ENCODE measurements at regions not wholly inside any gene's neighbourhood (a gene's known extent, or its start where the extent isn't known, plus 50 kb on each side); places are given as distances from the start of the nearest gene placed in this dataset.
A peak's percentile ranks its signal among the peaks of the same experiment; 100 is the strongest.

DNA sequence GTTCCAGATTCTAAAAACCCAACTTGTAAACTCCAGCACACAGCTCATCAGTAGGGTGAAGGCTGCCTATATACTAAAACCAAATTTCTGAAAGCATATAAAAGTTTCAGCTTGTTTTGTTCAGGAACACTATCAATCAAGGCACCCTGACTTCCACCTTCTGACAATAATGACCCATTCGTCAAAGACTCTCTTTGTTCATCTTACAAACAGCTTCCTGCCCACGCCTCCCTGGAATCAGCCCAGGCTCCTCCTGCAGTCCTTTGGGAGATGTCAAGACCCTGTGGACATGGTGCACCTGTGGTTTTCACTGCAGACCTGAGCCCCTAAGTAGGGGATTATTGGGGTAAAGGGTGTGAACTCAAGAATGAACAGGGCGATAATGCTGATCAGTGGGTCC lies 178.9 kb upstream of the CAMK1G start:
- CTCF ChIA-PET = interaction anchor here (0.7 kb wide), 1 partner anchor 50 kb away, joined by 3 read pairs; no protein-coding TSS in a partner anchor
- no peak for DNase-seq
- H3K4me3 Mint-ChIP-seq = no peak overlapping the region

DNA sequence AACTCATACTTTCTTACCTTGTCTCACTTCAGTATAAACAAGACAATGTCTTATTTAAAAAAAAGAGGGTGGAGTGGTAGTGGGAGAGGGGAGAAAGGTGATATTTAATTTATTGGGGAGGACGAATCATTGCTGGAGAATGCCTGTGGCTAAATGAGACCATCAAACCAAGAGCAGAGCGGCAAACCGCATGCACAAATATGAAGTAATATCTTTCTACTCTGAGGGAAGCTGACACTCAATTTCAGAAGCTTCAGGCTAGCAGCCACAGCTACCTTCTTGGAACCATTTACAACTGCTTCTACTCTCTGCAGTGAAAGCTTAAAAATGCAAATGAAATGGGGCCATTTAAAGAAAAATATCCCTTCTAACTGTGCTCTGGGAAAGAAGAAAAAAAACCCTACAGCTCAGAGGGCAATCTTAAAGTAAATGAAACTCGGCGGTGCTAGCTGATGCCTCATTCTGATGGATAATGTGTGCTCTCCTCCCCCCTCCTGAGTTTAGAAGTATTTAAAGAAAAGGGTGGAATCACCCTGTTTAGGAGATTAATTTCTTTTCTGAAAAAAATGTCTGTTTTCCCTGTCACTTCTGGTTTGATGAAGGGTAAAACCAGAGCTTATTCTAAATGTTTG lies 178.2 kb upstream of the CAMK1G start:
- ChIA-PET POLR2A (no interaction called here), CTCF (interaction anchor here (0.7 kb wide), 1 partner anchor 51 kb away, joined by 3 read pairs; no protein-coding TSS in a partner anchor)
- TF ChIP-seq, protein P1, sequence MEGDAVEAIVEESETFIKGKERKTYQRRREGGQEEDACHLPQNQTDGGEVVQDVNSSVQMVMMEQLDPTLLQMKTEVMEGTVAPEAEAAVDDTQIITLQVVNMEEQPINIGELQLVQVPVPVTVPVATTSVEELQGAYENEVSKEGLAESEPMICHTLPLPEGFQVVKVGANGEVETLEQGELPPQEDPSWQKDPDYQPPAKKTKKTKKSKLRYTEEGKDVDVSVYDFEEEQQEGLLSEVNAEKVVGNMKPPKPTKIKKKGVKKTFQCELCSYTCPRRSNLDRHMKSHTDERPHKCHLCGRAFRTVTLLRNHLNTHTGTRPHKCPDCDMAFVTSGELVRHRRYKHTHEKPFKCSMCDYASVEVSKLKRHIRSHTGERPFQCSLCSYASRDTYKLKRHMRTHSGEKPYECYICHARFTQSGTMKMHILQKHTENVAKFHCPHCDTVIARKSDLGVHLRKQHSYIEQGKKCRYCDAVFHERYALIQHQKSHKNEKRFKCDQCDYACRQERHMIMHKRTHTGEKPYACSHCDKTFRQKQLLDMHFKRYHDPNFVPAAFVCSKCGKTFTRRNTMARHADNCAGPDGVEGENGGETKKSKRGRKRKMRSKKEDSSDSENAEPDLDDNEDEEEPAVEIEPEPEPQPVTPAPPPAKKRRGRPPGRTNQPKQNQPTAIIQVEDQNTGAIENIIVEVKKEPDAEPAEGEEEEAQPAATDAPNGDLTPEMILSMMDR (IDR thresholded peaks at IDR 0.05) = no peak
- intact Hi-C loops (cut with micrococcal nuclease) = no loop called here
- Mint-ChIP-seq H3K4me1 (ENCODE audit: low read depth) (no peaks in the 10 kb centered on the region), H3K27ac (no peak overlapping the region), H3K27me3 (peaks cover 3% of the 10 kb centered on the region), H3K9me3 (no peaks in the 10 kb centered on the region), H3K36me3 (ENCODE audit: low read depth) (no peaks in the 10 kb centered on the region), H3K4me3 (no peak overlapping the region)
- ATAC-seq = peak; percentile 49
- peak; percentile 7 for DNase-seq

More for the DNA sequence above, 178.9 kb upstream of the CAMK1G start:
- Mint-ChIP-seq H3K36me3 (ENCODE audit: low read depth) (no peaks in the 10 kb centered on the region), H3K4me1 (ENCODE audit: low read depth) (no peaks in the 10 kb centered on the region), H3K27me3 (peaks cover 3% of the 10 kb centered on the region), H3K9me3 (no peaks in the 10 kb centered on the region), H3K27ac (no peak overlapping the region)
- intact Hi-C loops (cut with micrococcal nuclease) = no loop called here
- ATAC-seq = no peak
- POLR2A ChIA-PET = no interaction called here
- TF ChIP-seq, protein P1 (IDR thresholded peaks at IDR 0.05) = no peak

DNA sequence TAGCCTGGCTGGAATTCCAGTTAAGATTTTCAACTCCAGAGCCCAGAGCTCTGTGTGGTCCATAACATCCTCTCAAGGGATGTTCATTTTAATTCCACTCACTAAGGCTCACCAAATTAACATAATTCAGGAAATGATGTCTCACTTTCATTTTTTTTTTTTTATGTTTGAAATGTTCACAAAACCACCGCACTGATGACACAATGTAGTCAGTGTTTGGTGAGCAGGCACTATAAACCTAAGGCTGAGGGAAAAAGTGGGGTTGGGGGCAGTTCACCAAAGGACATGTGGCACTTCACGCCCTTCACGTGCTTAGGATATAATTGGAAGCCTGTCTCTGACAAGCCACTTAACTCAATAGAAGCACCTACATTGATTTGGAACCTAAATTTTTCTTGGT lies 177.3 kb upstream of the CAMK1G start:
- DNase-seq = no peak
- intact Hi-C loops (cut with micrococcal nuclease) = no loop called here
- Mint-ChIP-seq H3K27ac (no peak overlapping the region), H3K9me3 (no peaks in the 10 kb centered on the region), H3K4me1 (ENCODE audit: low read depth) (no peaks in the 10 kb centered on the region), H3K36me3 (ENCODE audit: low read depth) (no peaks in the 10 kb centered on the region), H3K4me3 (no peak overlapping the region), H3K27me3 (peaks cover 4% of the 10 kb centered on the region)
- ATAC-seq = no peak
- POLR2A ChIA-PET = no interaction called here
- CTCF ChIA-PET = no interaction called here
- TF ChIP-seq, protein P1 (IDR thresholded peaks at IDR 0.05) = no peak

DNA sequence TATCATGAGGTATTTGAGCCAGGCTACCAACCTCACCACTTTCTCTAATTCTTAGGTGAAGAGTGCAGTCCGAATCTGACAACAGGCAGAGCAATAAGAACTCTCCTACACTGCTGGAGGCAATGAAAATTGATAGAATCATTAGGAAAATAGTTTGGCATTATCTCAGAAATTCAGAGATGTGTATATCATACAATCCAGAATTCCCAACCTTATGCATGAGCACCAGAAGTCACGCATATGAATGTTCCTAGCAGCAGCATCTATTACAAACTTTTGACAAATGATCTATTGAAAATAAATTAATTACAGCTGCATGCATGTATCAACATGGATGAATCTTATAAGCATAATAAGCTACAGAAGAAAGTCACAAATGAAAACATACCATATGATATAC lies 176.9 kb upstream of the CAMK1G start:
- H3K27ac Mint-ChIP-seq = no peak overlapping the region
- no peaks in the 10 kb centered on the region for H3K36me3 Mint-ChIP-seq (ENCODE audit: low read depth)
- no peak for DNase-seq
- ChIA-PET CTCF (no interaction called here), POLR2A (no interaction called here)
- no peak overlapping the region for H3K4me3 Mint-ChIP-seq
- H3K27me3 Mint-ChIP-seq = peaks cover 7% of the 10 kb centered on the region
- no peak for ATAC-seq
- TF ChIP-seq, protein P1 (IDR thresholded peaks at IDR 0.05) = no peak
- H3K9me3 Mint-ChIP-seq = no peaks in the 10 kb centered on the region
- no peaks in the 10 kb centered on the region for H3K4me1 Mint-ChIP-seq (ENCODE audit: low read depth)
- intact Hi-C loops (cut with micrococcal nuclease) = no loop called here

DNA sequence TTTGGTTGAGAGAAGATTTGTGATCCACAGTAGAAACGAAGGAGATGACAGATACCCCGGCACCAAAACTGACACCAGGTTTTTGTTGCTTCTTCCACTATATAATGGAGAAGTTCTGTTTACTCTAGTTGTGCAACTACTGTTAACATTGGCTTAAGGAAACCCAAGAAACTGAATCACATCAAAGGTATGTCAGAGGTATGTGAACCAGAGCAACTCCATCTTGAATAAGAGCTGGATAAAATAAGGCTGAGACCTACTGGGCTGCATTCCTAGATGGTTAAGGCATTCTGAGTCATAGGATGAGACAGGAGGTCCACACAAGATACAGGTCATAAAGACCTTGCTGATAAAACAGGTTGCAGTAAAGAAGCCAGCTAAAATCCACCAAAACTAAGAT lies 173.7 kb upstream of the CAMK1G start:
- no peaks in the 10 kb centered on the region for H3K36me3 Mint-ChIP-seq (ENCODE audit: low read depth)
- H3K9me3 Mint-ChIP-seq = no peaks in the 10 kb centered on the region

More for the DNA sequence above, 173.7 kb upstream of the CAMK1G start:
- H3K4me3 Mint-ChIP-seq = no peak overlapping the region
- peaks cover 16% of the 10 kb centered on the region for H3K27me3 Mint-ChIP-seq
- ATAC-seq (no peak), DNase-seq (no peak)
- TF ChIP-seq, protein P1 (IDR thresholded peaks at IDR 0.05) = no peak
- no peaks in the 10 kb centered on the region for H3K4me1 Mint-ChIP-seq (ENCODE audit: low read depth)
- ChIA-PET CTCF (no interaction called here), POLR2A (no interaction called here)
- no peak overlapping the region for H3K27ac Mint-ChIP-seq
- intact Hi-C loops (cut with micrococcal nuclease) = no loop called here
